ENCODE measurements at regions not wholly inside any gene's neighbourhood (a gene's known extent, or its start where the extent isn't known, plus 50 kb on each side); places are given as distances from the start of the nearest gene placed in this dataset.

DNA sequence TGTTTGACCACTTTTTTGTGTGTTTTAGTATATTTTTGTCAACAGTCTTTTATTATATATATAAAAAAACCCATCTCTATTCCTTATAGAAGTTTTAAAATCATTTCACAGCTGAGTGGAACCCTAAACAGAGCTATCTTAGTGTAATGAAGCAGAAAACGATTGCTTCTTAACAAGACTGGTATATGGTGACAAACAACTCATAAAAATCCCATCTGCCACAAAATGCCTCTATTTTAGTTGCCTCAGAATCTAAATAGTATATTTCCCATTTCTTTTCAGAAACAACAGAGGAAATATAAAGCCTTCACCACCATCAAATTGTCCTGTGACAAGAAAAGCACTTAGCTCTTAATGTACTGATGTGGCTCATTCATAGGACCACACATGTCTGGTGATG is 322.4 kb downstream of the ATP23 start:
- TF ChIP-seq, protein P1, sequence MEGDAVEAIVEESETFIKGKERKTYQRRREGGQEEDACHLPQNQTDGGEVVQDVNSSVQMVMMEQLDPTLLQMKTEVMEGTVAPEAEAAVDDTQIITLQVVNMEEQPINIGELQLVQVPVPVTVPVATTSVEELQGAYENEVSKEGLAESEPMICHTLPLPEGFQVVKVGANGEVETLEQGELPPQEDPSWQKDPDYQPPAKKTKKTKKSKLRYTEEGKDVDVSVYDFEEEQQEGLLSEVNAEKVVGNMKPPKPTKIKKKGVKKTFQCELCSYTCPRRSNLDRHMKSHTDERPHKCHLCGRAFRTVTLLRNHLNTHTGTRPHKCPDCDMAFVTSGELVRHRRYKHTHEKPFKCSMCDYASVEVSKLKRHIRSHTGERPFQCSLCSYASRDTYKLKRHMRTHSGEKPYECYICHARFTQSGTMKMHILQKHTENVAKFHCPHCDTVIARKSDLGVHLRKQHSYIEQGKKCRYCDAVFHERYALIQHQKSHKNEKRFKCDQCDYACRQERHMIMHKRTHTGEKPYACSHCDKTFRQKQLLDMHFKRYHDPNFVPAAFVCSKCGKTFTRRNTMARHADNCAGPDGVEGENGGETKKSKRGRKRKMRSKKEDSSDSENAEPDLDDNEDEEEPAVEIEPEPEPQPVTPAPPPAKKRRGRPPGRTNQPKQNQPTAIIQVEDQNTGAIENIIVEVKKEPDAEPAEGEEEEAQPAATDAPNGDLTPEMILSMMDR (IDR thresholded peaks at IDR 0.05; ENCODE audit: low read length) = no peak
- TF ChIP-seq EZH2 (IDR thresholded peaks at IDR 0.05; ENCODE audit: borderline replicate concordance, low read length) = no peak
- Histone ChIP-seq H3K4me1 (ENCODE audit: insufficient read depth, low read length, severe bottlenecking) (no peaks in the 10 kb centered on the region), H3K27ac (ENCODE audit: low read depth, low read length, poor library complexity, severe bottlenecking) (no peak overlapping the region), H3K9me2 (ENCODE audit: low read depth, low read length) (no peaks in the 10 kb centered on the region), H3F3A (ENCODE audit: insufficient read depth, low read length) (no peaks in the 10 kb centered on the region), H3K79me2 (ENCODE audit: insufficient read depth, low read length) (no peaks in the 10 kb centered on the region), H4K20me1 (ENCODE audit: insufficient read depth, low read length) (no peaks in the 10 kb centered on the region), H3K27me3 (ENCODE audit: insufficient read depth, low read length) (no peaks in the 10 kb centered on the region), H3K4me2 (ENCODE audit: low read length) (no peak overlapping the region), H3K36me3 (ENCODE audit: insufficient read depth, low read length) (no peaks in the 10 kb centered on the region), H2AFZ (ENCODE audit: low read length) (no peak overlapping the region), H3K4me3 (ENCODE audit: low read depth, low read length, poor library complexity, severe bottlenecking) (no peak overlapping the region), H3K9me3 (ENCODE audit: low read length) (no peaks in the 10 kb centered on the region), H3K9ac (ENCODE audit: low read length) (no peak overlapping the region)

DNA sequence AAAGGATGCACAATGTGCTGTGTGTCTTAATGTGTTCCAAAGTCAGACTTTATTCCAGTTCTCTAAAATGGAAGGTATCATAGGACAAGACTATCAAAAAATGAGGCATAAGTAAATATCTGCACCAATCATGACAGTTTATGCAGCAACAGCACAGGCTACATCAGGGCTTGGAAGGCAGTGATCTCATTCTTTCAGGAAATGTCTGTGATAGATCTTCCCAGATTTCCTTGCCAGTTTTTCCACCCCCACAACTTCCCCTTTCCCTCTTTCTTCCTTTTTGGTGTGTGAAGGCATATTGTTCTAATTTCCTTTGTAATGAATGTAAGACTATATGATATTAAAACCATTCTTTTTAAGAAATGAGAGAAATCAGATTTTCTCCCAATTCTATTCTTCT is 326.7 kb downstream of the ATP23 start:
- no peak overlapping the region for H3K4me3 ChIP-seq (ENCODE audit: low read depth, low read length, poor library complexity, severe bottlenecking)
- H4K20me1 ChIP-seq (ENCODE audit: insufficient read depth, low read length) = no peaks in the 10 kb centered on the region
- H3K9me2 ChIP-seq (ENCODE audit: low read depth, low read length) = no peaks in the 10 kb centered on the region
- no peak overlapping the region for H3K4me2 ChIP-seq (ENCODE audit: low read length)
- H3K9ac ChIP-seq (ENCODE audit: low read length) = no peak overlapping the region
- TF ChIP-seq EZH2 (IDR thresholded peaks at IDR 0.05; ENCODE audit: borderline replicate concordance, low read length) = no peak
- TF ChIP-seq, protein P1 (IDR thresholded peaks at IDR 0.05; ENCODE audit: low read length) = no peak
- no peak overlapping the region for H2AFZ ChIP-seq (ENCODE audit: low read length)
- no peaks in the 10 kb centered on the region for H3F3A ChIP-seq (ENCODE audit: insufficient read depth, low read length)
- H3K36me3 ChIP-seq (ENCODE audit: insufficient read depth, low read length) = no peaks in the 10 kb centered on the region
- H3K4me1 ChIP-seq (ENCODE audit: insufficient read depth, low read length, severe bottlenecking) = no peaks in the 10 kb centered on the region
- no peaks in the 10 kb centered on the region for H3K79me2 ChIP-seq (ENCODE audit: insufficient read depth, low read length)
- no peaks in the 10 kb centered on the region for H3K9me3 ChIP-seq (ENCODE audit: low read length)
- H3K27me3 ChIP-seq (ENCODE audit: insufficient read depth, low read length) = no peaks in the 10 kb centered on the region
- no peak overlapping the region for H3K27ac ChIP-seq (ENCODE audit: low read depth, low read length, poor library complexity, severe bottlenecking)

DNA sequence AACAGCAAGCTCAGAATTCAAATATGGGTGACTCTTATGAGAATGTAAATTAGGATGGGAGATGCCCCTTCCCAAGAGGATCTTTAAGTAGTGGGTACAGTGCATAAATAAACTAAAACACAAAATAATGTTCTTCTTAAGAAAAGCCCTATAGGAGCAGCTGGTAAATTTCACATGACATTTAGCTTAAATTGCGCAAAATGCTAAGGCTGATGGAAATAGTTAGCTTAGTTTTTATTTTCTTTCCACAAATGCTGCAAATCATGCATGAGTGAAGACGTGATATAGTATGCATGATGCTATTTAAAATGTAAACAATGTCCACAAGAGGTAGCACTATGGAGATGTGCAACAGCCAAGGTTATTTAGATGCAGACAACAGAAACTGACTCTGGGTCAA is 328.1 kb downstream of the ATP23 start:
- no peak overlapping the region for H3K4me3 ChIP-seq (ENCODE audit: low read depth, low read length, poor library complexity, severe bottlenecking)
- H2AFZ ChIP-seq (ENCODE audit: low read length) = no peak overlapping the region
- H4K20me1 ChIP-seq (ENCODE audit: insufficient read depth, low read length) = no peaks in the 10 kb centered on the region
- no peaks in the 10 kb centered on the region for H3K4me1 ChIP-seq (ENCODE audit: insufficient read depth, low read length, severe bottlenecking)
- H3F3A ChIP-seq (ENCODE audit: insufficient read depth, low read length) = no peaks in the 10 kb centered on the region
- no peaks in the 10 kb centered on the region for H3K36me3 ChIP-seq (ENCODE audit: insufficient read depth, low read length)
- H3K79me2 ChIP-seq (ENCODE audit: insufficient read depth, low read length) = no peaks in the 10 kb centered on the region
- no peak overlapping the region for H3K4me2 ChIP-seq (ENCODE audit: low read length)
- no peak overlapping the region for H3K9ac ChIP-seq (ENCODE audit: low read length)
- no peak overlapping the region for H3K27ac ChIP-seq (ENCODE audit: low read depth, low read length, poor library complexity, severe bottlenecking)
- H3K9me3 ChIP-seq (ENCODE audit: low read length) = no peaks in the 10 kb centered on the region
- H3K27me3 ChIP-seq (ENCODE audit: insufficient read depth, low read length) = no peaks in the 10 kb centered on the region
- no peaks in the 10 kb centered on the region for H3K9me2 ChIP-seq (ENCODE audit: low read depth, low read length)
- TF ChIP-seq, protein P1 (IDR thresholded peaks at IDR 0.05; ENCODE audit: low read length) = no peak
- TF ChIP-seq EZH2 (IDR thresholded peaks at IDR 0.05; ENCODE audit: borderline replicate concordance, low read length) = no peak
